Thyroid gland (tissue), 4 donors: ENCODE measurements at regions not wholly inside any gene's neighbourhood (a gene's known extent, or its start where the extent isn't known, plus 50 kb on each side); places are given as distances from the start of the nearest gene placed in this dataset.

Source experiments
- CTCF ChIP-seq, 6 experiments: fragments of 200-600 bp in 3 of 6; fragments of 450-650 bp in 3 of 6; sonication (generic) in 3 of 6; IDR thresholded peaks; one replicate each; pipeline ENCODE4 v1.5.1; 2016 to 2019; ENCODE audit warnings: antibody characterized with exemption in 6 of 6, mild to moderate bottlenecking in 2 of 6, inconsistent platforms in 1 of 6, moderate library complexity in 1 of 6
- POLR2A ChIP-seq, 2 donors: fragments of 450-650 bp; IDR thresholded peaks; one replicate each; pipeline ENCODE4 v1.6.1; 2017; ENCODE audit warnings: antibody characterized with exemption in 2 of 2, mild to moderate bottlenecking in 2 of 2, moderate library complexity in 1 of 2

DNA sequence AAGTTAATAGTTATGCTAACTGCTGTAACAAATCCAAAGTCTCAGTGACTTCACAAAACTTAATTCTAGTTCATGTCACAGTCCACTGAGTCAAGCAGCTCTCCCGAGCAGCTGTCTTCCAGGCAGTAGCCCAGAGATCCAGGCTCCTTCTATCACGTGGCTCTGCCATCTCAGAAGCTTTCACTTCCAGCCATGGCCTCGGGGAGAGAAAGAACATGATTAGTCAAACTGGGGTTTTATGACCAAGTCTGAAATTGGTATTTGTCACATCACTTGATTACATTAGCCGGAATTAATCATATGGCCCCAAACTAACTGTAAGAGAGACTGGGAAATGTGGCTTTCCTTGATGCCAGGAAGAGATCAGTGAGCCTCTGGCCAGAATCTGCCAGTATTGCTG lies 70.2 kb upstream of the DGKG start:
- TF ChIP-seq CTCF (IDR thresholded peaks at IDR 0.05) (peak in 1 of 6 experiments; percentile 33), POLR2A (IDR thresholded peaks at IDR 0.05) (peak in 1 of 2 donors; percentile 44)
